Trophoblast cell (in vitro differentiated cells and primary cell): ENCODE measurements at regions not wholly inside any gene's neighbourhood (a gene's known extent, or its start where the extent isn't known, plus 50 kb on each side); places are given as distances from the start of the nearest gene placed in this dataset.

Experiments
- DNase-seq, 2 donors: peaks; one replicate each; pipeline ENCODE4 v3.0.0-alpha.2; 2016
- H2AFZ ChIP-seq: 2 replicates; pipeline ENCODE4 v1.6.1; 2013; ENCODE audit warnings: low read length, moderate library complexity, mild to moderate bottlenecking; ENCODE audit not compliant: insufficient read depth, poor library complexity
- H2AK5ac ChIP-seq: 2 replicates; pipeline ENCODE4 v1.6.1; 2013; ENCODE audit warnings: mild to moderate bottlenecking, low read length
- H2BK120ac ChIP-seq: 2 replicates; pipeline ENCODE4 v1.6.1; 2013; ENCODE audit warnings: low read length, mild to moderate bottlenecking, moderate library complexity; ENCODE audit not compliant: insufficient read depth, poor library complexity
- H2BK12ac ChIP-seq: 2 replicates; pipeline ENCODE4 v1.6.1; 2013; ENCODE audit warnings: mild to moderate bottlenecking, low read length, moderate library complexity
- H2BK5ac ChIP-seq: 2 replicates; pipeline ENCODE4 v1.6.1; 2013; ENCODE audit warnings: low read length, low read depth, moderate library complexity, mild to moderate bottlenecking; ENCODE audit not compliant: poor library complexity
- H3K14ac ChIP-seq: 2 replicates; pipeline ENCODE4 v1.6.1; 2013; ENCODE audit warnings: mild to moderate bottlenecking, low read length
- H3K18ac ChIP-seq: 2 replicates; pipeline ENCODE4 v1.6.1; 2013; ENCODE audit warnings: mild to moderate bottlenecking, low read length
- H3K23ac ChIP-seq: 2 replicates; pipeline ENCODE4 v1.6.1; 2013; ENCODE audit warnings: low read length
- H3K27ac ChIP-seq: 2 replicates; pipeline ENCODE4 v1.5.1; 2013; ENCODE audit warnings: low read depth, mild to moderate bottlenecking, inconsistent platforms, low read length, moderate library complexity
- H3K27me3 ChIP-seq: 2 replicates; pipeline ENCODE4 v1.6.1; 2013; ENCODE audit warnings: inconsistent platforms, mild to moderate bottlenecking, low read length, moderate library complexity; ENCODE audit not compliant: insufficient read depth
- H3K36me3 ChIP-seq, 2 experiments: 1 replicate in 1 of 2; 2 replicates in 1 of 2; pipeline ENCODE4 v1.6.1; 2013; ENCODE audit warnings: low read length in 2 of 2, mild to moderate bottlenecking in 2 of 2, moderate library complexity in 1 of 2; ENCODE audit not compliant: insufficient read depth in 2 of 2, control insufficient read depth in 1 of 2
- H3K4ac ChIP-seq: 2 replicates; pipeline ENCODE4 v1.6.1; 2013; ENCODE audit warnings: low read depth, mild to moderate bottlenecking, low read length, moderate library complexity
- H3K4me1 ChIP-seq, 2 experiments: 1 replicate in 1 of 2; 2 replicates in 1 of 2; pipeline ENCODE4 v1.6.1; 2013; ENCODE audit warnings: low read length in 2 of 2, mild to moderate bottlenecking in 2 of 2, moderate library complexity in 1 of 2; ENCODE audit not compliant: insufficient read depth in 2 of 2, control insufficient read depth in 1 of 2
- H3K4me2 ChIP-seq: 2 replicates; pipeline ENCODE4 v1.6.1; 2013; ENCODE audit warnings: inconsistent platforms, mild to moderate bottlenecking, low read length, moderate library complexity
- H3K4me3 ChIP-seq: 2 replicates; pipeline ENCODE4 v1.5.1; 2013; ENCODE audit warnings: mild to moderate bottlenecking, low read depth, low read length, inconsistent platforms
- H3K79me1 ChIP-seq: one replicate; pipeline ENCODE4 v1.6.1; 2013; ENCODE audit warnings: low read length
- H3K79me2 ChIP-seq: 2 replicates; pipeline ENCODE4 v1.6.1; 2013; ENCODE audit warnings: low read length, mild to moderate bottlenecking; ENCODE audit not compliant: control insufficient read depth, insufficient read depth, poor library complexity
- H3K9ac ChIP-seq: 2 replicates; pipeline ENCODE4 v1.6.1; 2013; ENCODE audit warnings: mild to moderate bottlenecking, low read length
- H3K9me3 ChIP-seq: 2 replicates; pipeline ENCODE4 v1.6.1; 2013; ENCODE audit warnings: low read depth, mild to moderate bottlenecking, control low read depth, inconsistent platforms, low read length; ENCODE audit not compliant: insufficient read depth
- H4K12ac ChIP-seq: 2 replicates; pipeline ENCODE4 v1.6.1; 2013; ENCODE audit warnings: low read depth, mild to moderate bottlenecking, low read length, moderate library complexity
- H4K8ac ChIP-seq: 2 replicates; pipeline ENCODE4 v1.6.1; 2013; ENCODE audit warnings: low read depth, mild to moderate bottlenecking, low read length, moderate library complexity
- H4K91ac ChIP-seq: one replicate; pipeline ENCODE4 v1.6.1; 2013; ENCODE audit warnings: low read depth, mild to moderate bottlenecking, low read length, moderate library complexity
- whole genome bisulfite sequencing: extraction: QIAGEN DNeasy Blood & Tissue Kit; methylation state at CpG from one replicate; pipeline ENCODE4 v1.1.7; 2013; ENCODE audit warnings: missing lambda C conversion rate; ENCODE audit not compliant: insufficient read length, insufficient coverage; ENCODE audit errors: extremely low coverage; 5-methylcytosine and 5-hydroxymethylcytosine counted together

DNA sequence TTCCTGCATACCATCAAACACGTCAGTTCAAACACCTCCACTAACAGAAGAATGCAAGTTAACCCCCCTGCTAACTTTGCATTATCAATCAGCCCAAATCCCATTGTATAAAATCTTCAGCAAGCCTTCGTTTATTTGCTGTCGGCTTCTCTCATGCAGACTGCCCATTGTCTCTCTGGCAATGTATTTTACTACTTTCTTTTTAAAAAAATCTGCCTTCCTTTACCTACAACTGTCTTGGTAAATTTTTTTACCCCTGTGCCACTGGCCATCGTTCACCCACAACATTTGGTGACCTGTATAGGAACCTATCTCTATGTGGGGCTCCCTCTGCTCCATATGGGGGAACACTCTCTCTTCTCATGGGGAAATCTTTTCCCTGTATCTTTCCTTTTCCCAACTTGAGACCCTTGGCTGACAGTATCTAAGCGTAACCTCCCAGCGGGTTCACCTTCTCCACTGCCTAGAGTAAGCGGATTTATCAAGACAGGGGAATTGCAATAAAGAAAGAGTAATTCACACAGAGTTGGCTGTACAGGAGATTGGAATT, 244.6 kb downstream of the CPXCR1 start:
- WGBS, result no CpG with 5 or more reads among the region's 7 CpGs

DNA sequence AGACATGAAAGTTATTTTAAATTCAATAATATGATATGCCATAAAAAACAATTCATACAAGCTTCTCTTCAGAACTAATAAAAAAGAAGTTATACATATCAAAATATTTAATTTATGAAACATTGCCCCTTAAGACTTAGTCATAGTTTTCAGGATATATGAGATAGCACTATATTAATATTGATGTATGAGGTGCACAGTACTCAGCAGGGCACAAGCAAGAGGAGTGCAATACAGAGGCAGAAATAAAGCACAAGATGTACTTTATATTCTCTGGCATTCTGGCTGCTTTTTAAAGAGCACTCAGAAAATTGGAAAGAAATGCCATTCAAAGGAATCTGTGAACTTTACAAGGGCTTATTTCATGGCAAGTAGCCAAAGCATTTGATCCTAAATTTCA, 274.9 kb downstream of the CPXCR1 start:
- Histone ChIP-seq H4K12ac (no peak overlapping the region), H4K8ac (no peak overlapping the region), H4K91ac (no peak overlapping the region), H3K27me3 (no peaks in the 10 kb centered on the region), H3K4me2 (no peak overlapping the region), H3K79me1 (no peaks in the 10 kb centered on the region), H3K23ac (no peak overlapping the region), H3K18ac (no peak overlapping the region), H3K4me3 (no peak overlapping the region), H2AFZ (no peak overlapping the region), H3K4me1 (no peaks in the 10 kb centered on the region), H3K14ac (no peak overlapping the region), H2AK5ac (no peak overlapping the region), H3K4ac (no peak overlapping the region), H3K9ac (no peak overlapping the region), H3K79me2 (no peaks in the 10 kb centered on the region), H3K36me3 (no peaks in the 10 kb centered on the region), H3K9me3 (no peaks in the 10 kb centered on the region), H2BK120ac (no peak overlapping the region), H3K27ac (no peak overlapping the region), H2BK5ac (no peak overlapping the region), H2BK12ac (no peak overlapping the region)
- no peak for DNase-seq

More for the DNA sequence above, 244.6 kb downstream of the CPXCR1 start:
- H2BK5ac ChIP-seq, result peak overlapping the region; percentile 98
- H3K23ac ChIP-seq, result no peak overlapping the region
- peak overlapping the region; percentile 18 for H4K12ac ChIP-seq
- no peak overlapping the region for H2AK5ac ChIP-seq
- H2BK120ac ChIP-seq, result peak overlapping the region; percentile 83
- peak overlapping the region; percentile 97 for H3K27ac ChIP-seq
- H3K79me2 ChIP-seq, result peaks cover 2% of the 10 kb centered on the region
- no peak overlapping the region for H3K4me3 ChIP-seq
- peak overlapping the region; percentile 46 for H3K4ac ChIP-seq
- H3K36me3 ChIP-seq, result no peaks in the 10 kb centered on the region
- no peak overlapping the region for H3K9ac ChIP-seq
- no peaks in the 10 kb centered on the region for H3K27me3 ChIP-seq
- peaks cover 0 to 9% of the 10 kb centered on the region in 2 experiments for H3K4me1 ChIP-seq
- H3K4me2 ChIP-seq, result peak overlapping the region; percentile 39
- peak overlapping the region; percentile 60 for H3K14ac ChIP-seq
- H3K9me3 ChIP-seq, result no peaks in the 10 kb centered on the region
- peaks cover 16% of the 10 kb centered on the region for H3K79me1 ChIP-seq
- DNase-seq, result no peak
- peak overlapping the region; percentile 40 for H3K18ac ChIP-seq
- peak overlapping the region; percentile 76 for H4K91ac ChIP-seq
- H2BK12ac ChIP-seq, result peak overlapping the region; percentile 86
- H4K8ac ChIP-seq, result peak overlapping the region; percentile 58
- no peak overlapping the region for H2AFZ ChIP-seq

DNA sequence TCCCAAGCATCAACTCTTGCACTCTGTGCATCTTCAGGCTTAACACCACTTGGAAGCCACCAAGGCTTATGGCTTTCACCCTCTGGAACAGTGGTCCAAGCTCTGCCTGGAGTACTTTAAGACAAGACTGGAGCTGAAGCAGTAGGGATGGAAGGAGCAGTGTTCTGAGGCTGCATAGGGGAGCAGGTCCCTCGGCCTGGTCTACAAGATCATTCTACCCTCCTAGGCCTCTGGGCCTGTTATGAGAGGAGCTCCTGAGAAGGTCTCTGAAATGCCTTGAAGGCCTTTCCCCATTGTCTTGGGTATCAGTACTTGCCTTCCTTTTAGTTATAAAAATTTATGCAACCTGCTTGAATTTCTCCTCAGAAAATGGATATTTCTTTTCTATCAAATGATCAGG, 286.7 kb downstream of the CPXCR1 start:
- no CpG with 5 or more reads among the region's 1 CpG for WGBS

DNA sequence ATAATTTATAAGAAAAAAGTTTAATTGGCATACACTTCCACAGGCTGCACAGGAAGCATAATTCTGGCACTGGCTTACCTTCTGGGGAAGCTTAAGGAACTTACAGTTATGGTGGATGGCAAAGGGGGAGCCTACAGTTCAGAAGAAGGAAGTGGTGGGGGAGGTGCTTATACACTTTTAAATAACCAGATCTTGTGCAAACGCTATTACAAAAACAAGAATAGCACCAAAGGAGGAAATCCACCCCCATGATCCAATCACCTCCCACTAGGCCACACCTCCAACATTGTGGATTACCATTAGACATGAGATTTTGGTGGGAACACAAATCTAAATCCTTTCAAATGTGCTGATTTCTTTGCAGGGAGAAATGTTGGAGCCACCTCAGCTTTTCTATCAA, 287.7 kb downstream of the CPXCR1 start:
- no peaks in the 10 kb centered on the region for H3K27me3 ChIP-seq
- H2AFZ ChIP-seq, result no peak overlapping the region
- WGBS, result no CpG with 5 or more reads among the region's 1 CpG
- H4K91ac ChIP-seq, result no peak overlapping the region
- no peak overlapping the region for H3K23ac ChIP-seq
- no peak overlapping the region for H3K4me3 ChIP-seq
- no peaks in the 10 kb centered on the region for H3K79me2 ChIP-seq
- no peak for DNase-seq
- H3K4me2 ChIP-seq, result no peak overlapping the region
- H2BK12ac ChIP-seq, result no peak overlapping the region
- H2BK120ac ChIP-seq, result no peak overlapping the region
- H4K8ac ChIP-seq, result no peak overlapping the region
- no peak overlapping the region for H3K4ac ChIP-seq
- H3K9ac ChIP-seq, result no peak overlapping the region
- H3K27ac ChIP-seq, result no peak overlapping the region
- H2BK5ac ChIP-seq, result no peak overlapping the region
- H3K18ac ChIP-seq, result no peak overlapping the region
- H2AK5ac ChIP-seq, result no peak overlapping the region
- no peaks in the 10 kb centered on the region for H3K79me1 ChIP-seq
- H3K4me1 ChIP-seq, result no peaks in the 10 kb centered on the region
- no peak overlapping the region for H3K14ac ChIP-seq
- H4K12ac ChIP-seq, result no peak overlapping the region
- H3K9me3 ChIP-seq, result no peaks in the 10 kb centered on the region
- H3K36me3 ChIP-seq, result no peaks in the 10 kb centered on the region

More for the DNA sequence above, 286.7 kb downstream of the CPXCR1 start:
- H2AFZ ChIP-seq, result no peak overlapping the region
- H2BK5ac ChIP-seq, result no peak overlapping the region
- no peaks in the 10 kb centered on the region for H3K79me1 ChIP-seq
- H3K27me3 ChIP-seq, result no peaks in the 10 kb centered on the region
- H3K4me3 ChIP-seq, result no peak overlapping the region
- H3K36me3 ChIP-seq, result no peaks in the 10 kb centered on the region
- no peak overlapping the region for H2BK12ac ChIP-seq
- H3K4ac ChIP-seq, result no peak overlapping the region
- H3K23ac ChIP-seq, result no peak overlapping the region
- DNase-seq, result no peak
- no peak overlapping the region for H4K8ac ChIP-seq
- H4K91ac ChIP-seq, result no peak overlapping the region
- H3K79me2 ChIP-seq, result no peaks in the 10 kb centered on the region
- H3K4me2 ChIP-seq, result no peak overlapping the region
- H2AK5ac ChIP-seq, result no peak overlapping the region
- no peak overlapping the region for H2BK120ac ChIP-seq
- no peak overlapping the region for H3K14ac ChIP-seq
- H3K9me3 ChIP-seq, result no peaks in the 10 kb centered on the region
- H3K9ac ChIP-seq, result no peak overlapping the region
- no peaks in the 10 kb centered on the region for H3K4me1 ChIP-seq
- no peak overlapping the region for H3K18ac ChIP-seq
- H4K12ac ChIP-seq, result no peak overlapping the region
- H3K27ac ChIP-seq, result no peak overlapping the region
